T1000 (cell line): ENCODE measurements at regions not wholly inside any gene's neighbourhood (a gene's known extent, or its start where the extent isn't known, plus 50 kb on each side); places are given as distances from the start of the nearest gene placed in this dataset.
"Not testable (repeated sequence)": the region's sequence is repeated elsewhere in the genome, so short reads cannot be mapped to it uniquely, and the experiment has no call there.

Experiments
- DNase-seq: peaks from one replicate; lab custom pipeline; 2025; ENCODE audit warnings: mixed read lengths; lab: John Stamatoyannopoulos, UW

GRCh38 chr11:22065472-22065871, 127.4 kb upstream of the ANO5 start:
- DNase-seq = no peak

- DNase-seq = no peak
Observed at GRCh38 chr11:22069844-22070243, 123.0 kb upstream of the ANO5 start.

- no peak for DNase-seq
Observed at GRCh38 chr11:22076271-22076930, 116.5 kb upstream of the ANO5 start.

GRCh38 chr11:22078063-22078462, 114.8 kb upstream of the ANO5 start:
- no peak for DNase-seq

GRCh38 chr11:22079133-22079872, 113.6 kb upstream of the ANO5 start:
- DNase-seq = no peak

- no peak for DNase-seq
Observed at GRCh38 chr11:22082178-22082577, 110.7 kb upstream of the ANO5 start.

GRCh38 chr11:22082788-22083187, 110.1 kb upstream of the ANO5 start:
- no peak for DNase-seq

GRCh38 chr11:22084056-22084455, 108.8 kb upstream of the ANO5 start:
- no peak for DNase-seq

GRCh38 chr11:22084564-22084963, 108.3 kb upstream of the ANO5 start:
- no peak for DNase-seq

- DNase-seq = no peak
Observed at GRCh38 chr11:22089609-22090008, 103.3 kb upstream of the ANO5 start.

- DNase-seq = no peak
Observed at GRCh38 chr11:22106566-22106965, 86.3 kb upstream of the ANO5 start.

GRCh38 chr11:22115470-22116029, 77.3 kb upstream of the ANO5 start:
- no peak for DNase-seq

- DNase-seq = not testable (repeated sequence)
Observed at GRCh38 chr11:22127981-22128380, 64.9 kb upstream of the ANO5 start.

- no peak for DNase-seq
Observed at GRCh38 chr11:22130462-22131053, 62.3 kb upstream of the ANO5 start.

- DNase-seq = no peak
Observed at GRCh38 chr11:22133776-22134175, 59.1 kb upstream of the ANO5 start.

- DNase-seq = no peak
Observed at GRCh38 chr11:22138264-22138663, 54.6 kb upstream of the ANO5 start.
